Fibroblast of villous mesenchyme (primary cell): ENCODE measurements at regions not wholly inside any gene's neighbourhood (a gene's known extent, or its start where the extent isn't known, plus 50 kb on each side); places are given as distances from the start of the nearest gene placed in this dataset.

Experiments used
- DNase-seq: peaks from one replicate; pipeline ENCODE4 v3.0.0-alpha.2; 2010; ENCODE audit warnings: low read depth
- H3K4me3 ChIP-seq: 2 replicates; pipeline ENCODE4 v1.5.1; 2011; ENCODE audit warnings: low read depth, mild to moderate bottlenecking, low read length
- TF ChIP-seq, protein P1 (sequence below): IDR thresholded peaks from 2 replicates; pipeline ENCODE4 v1.5.1; 2012; ENCODE audit warnings: low read depth, mild to moderate bottlenecking, low read length; ENCODE audit not compliant: insufficient read depth

DNA sequence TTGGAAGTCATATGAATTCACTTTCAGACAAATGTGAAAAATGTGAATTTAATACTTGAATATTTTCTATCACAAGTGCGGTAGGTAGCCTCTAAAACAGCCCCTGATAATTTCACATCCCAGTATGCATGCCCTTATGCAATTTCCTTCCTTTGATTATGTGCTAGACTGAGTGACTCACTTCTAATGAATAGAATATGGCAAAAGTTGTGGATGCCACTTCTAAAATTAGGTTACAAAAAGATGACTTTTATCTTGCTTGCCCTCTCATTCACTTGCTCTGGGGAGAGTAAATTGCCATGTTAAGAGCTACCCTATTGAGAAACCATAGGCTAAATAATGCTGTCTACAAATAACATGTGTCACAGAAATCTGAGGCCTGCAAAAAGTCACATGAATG lies 402.5 kb upstream of the PCDH9 start:
- H3K4me3 ChIP-seq: no peak overlapping the region
- TF ChIP-seq, protein P1, sequence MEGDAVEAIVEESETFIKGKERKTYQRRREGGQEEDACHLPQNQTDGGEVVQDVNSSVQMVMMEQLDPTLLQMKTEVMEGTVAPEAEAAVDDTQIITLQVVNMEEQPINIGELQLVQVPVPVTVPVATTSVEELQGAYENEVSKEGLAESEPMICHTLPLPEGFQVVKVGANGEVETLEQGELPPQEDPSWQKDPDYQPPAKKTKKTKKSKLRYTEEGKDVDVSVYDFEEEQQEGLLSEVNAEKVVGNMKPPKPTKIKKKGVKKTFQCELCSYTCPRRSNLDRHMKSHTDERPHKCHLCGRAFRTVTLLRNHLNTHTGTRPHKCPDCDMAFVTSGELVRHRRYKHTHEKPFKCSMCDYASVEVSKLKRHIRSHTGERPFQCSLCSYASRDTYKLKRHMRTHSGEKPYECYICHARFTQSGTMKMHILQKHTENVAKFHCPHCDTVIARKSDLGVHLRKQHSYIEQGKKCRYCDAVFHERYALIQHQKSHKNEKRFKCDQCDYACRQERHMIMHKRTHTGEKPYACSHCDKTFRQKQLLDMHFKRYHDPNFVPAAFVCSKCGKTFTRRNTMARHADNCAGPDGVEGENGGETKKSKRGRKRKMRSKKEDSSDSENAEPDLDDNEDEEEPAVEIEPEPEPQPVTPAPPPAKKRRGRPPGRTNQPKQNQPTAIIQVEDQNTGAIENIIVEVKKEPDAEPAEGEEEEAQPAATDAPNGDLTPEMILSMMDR: no peak
- no peak for DNase-seq

DNA sequence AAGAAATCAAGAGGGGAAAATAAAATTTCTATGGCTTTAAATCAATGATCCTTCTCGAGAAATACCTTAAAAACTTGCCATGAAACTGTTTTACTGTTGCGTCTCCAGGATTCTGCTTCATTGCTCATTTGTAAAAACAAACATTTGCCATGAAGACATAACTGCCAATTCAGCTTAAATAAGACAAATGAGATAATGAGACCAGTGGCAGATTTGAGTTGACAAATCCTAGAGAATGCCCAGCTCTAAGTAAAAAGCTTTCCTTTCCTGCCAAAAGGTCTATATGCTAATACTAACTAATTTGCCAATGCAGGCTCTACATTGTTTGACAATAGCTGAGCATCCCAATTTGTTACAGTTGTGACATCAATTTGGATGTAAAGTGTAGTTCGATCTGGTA lies 400.5 kb upstream of the PCDH9 start:
- no peak for DNase-seq
- TF ChIP-seq, protein P1: no peak
- H3K4me3 ChIP-seq: no peak overlapping the region

DNA sequence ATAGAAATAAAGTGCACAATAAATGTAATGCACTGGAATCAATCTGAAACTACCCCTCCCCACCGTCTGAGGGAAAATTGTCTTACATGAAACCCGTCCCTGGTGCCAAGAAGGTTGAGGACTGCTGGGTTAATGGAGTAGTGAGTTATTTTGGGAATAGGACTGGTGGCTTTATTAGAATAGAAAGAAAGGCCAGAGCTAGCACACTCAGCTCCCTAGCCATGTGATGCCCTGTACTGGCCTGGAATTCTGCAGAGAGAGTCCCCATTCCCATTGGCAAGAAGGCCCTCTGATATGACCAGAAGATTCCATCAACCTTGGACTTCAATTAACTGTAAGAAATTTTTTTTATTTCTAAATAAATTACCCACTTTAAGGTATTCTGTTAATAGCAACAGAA lies 393.5 kb upstream of the PCDH9 start:
- TF ChIP-seq, protein P1: no peak
- no peak overlapping the region for H3K4me3 ChIP-seq
- no peak for DNase-seq

DNA sequence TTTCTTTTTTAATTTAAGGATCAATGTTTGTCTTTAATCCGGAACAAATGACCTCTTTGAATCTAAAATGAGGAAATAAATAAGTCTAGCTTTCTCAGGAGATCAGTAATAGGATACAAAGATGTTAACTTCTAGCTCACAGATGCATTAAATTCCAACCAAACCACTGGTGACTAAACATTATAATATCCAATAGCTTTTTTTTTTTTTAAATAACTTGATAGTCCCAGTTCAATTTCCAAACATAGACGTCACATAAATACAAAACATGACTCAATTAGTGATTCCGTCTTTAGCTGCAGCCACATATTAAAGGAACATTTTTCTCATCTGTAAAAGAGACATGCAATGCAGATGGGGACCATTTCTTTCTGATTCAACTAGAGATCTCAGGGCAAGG lies 390.5 kb upstream of the PCDH9 start:
- no peak for DNase-seq
- H3K4me3 ChIP-seq: no peak overlapping the region
- TF ChIP-seq, protein P1: no peak

DNA sequence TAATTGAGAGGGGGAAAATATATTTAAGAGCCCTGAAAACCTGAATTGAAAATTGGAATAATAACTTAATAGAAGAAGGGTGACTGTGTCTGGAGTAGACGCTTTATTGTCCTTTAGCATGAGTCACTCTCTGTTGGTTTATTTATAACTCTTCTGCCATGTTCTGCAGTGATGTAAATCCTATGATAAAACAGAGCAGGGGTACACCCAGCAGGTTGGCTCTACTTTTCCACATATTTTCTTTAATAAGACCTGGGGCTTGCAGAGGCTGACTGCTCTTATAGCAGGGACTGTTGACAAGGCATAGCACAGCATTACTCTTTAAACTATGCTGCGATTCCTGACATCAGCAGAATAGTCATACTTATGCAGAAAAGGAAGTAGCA lies 389.9 kb upstream of the PCDH9 start:
- no peak overlapping the region for H3K4me3 ChIP-seq
- TF ChIP-seq, protein P1: no peak
- DNase-seq: no peak

DNA sequence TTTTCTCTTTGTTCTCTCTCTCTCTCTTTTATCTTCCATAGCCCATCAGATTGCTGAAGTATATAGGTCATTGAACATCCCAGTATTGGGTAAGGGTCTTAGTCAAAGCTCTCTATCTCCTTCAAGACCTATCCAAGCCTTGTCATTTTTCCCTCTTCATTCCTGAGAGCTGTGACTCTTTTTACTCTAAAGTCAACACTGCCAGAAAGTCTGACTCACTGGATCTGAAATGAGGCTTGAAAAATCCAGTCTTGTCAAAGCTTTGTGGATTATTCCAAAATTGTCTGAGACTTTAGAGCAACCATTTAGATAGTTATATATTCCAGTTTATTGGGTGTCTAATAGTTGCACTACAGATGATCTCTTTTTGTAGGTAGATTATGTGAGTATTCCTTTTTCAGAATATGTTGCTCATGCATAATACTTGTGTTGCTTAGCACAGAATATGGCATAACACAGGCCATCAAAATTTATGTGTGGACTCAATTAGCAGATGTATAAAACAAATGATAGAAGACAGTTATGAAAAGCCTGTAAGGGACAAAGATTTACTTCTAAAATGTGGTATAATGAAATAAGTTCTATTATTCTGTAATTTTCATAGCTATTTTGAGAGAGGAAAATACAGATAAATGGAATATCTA lies 389.3 kb upstream of the PCDH9 start:
- no peak for DNase-seq
- no peak overlapping the region for H3K4me3 ChIP-seq
- TF ChIP-seq, protein P1: no peak

DNA sequence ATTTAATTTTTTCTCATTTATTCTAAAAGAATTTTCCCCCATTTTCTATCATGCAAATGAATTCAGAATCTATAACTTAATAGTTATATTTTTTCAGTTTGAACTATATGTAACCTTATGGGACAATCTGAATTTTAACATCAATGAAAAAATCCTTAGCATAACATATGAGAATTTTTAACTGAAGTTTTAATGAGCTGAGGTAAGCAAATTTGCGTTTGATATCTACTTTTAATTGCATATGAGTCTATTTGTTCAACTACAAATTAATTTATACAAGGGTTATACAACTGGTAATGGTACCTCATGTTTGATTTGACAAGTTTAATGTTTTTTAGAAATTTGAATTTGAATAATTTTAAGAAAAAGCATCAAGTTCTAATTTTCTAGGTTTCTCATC lies 384.4 kb upstream of the PCDH9 start:
- no peak for DNase-seq
- TF ChIP-seq, protein P1: no peak
- no peak overlapping the region for H3K4me3 ChIP-seq
